ENCODE measurements at regions not wholly inside any gene's neighbourhood (a gene's known extent, or its start where the extent isn't known, plus 50 kb on each side); places are given as distances from the start of the nearest gene placed in this dataset.

- TF ChIP-seq E2F2 (CRISPR knock-in tag; IDR thresholded peaks at IDR 0.05; ENCODE audit: borderline replicate concordance), result no peak
- peak; percentile 21; the same call in 1 of the 2 replicates for TF ChIP-seq HMG20A (CRISPR knock-in tag; IDR thresholded peaks at IDR 0.05; ENCODE audit: borderline replicate concordance)
- TF ChIP-seq THYN1 (CRISPR knock-in tag; IDR thresholded peaks at IDR 0.05; ENCODE audit: borderline replicate concordance, low read depth), result no peak
- TF ChIP-seq NR2F2 (IDR thresholded peaks at IDR 0.05; ENCODE audit: borderline replicate concordance, low read depth), result no peak
- TF ChIP-seq CEBPG (CRISPR knock-in tag; IDR thresholded peaks at IDR 0.05), result peak; percentile 75
- no peak for TF ChIP-seq ZNF563 (CRISPR knock-in tag; IDR thresholded peaks at IDR 0.05)
- TF ChIP-seq SSRP1 (CRISPR knock-in tag; IDR thresholded peaks at IDR 0.05), result no peak
- TF ChIP-seq ZNF20 (CRISPR knock-in tag; IDR thresholded peaks at IDR 0.05), result no peak
- no peak for TF ChIP-seq ARNTL (CRISPR knock-in tag; IDR thresholded peaks at IDR 0.05)
- no peak for TF ChIP-seq SRSF9 (IDR thresholded peaks at IDR 0.05; ENCODE audit: borderline replicate concordance, insufficient read depth, low read depth, low read length, poor library complexity, severe bottlenecking)
- no peak for TF ChIP-seq ZNF547 (CRISPR knock-in tag; IDR thresholded peaks at IDR 0.05)
- no peak for TF ChIP-seq HDAC2 (CRISPR knock-in tag; IDR thresholded peaks at IDR 0.05)
- 0 out of 2 replicates have a peak, but pooled peaks have one; percentile 30 for TF ChIP-seq ZNF614 (CRISPR knock-in tag; IDR thresholded peaks at IDR 0.05; ENCODE audit: borderline replicate concordance)
- TF ChIP-seq SIN3A (IDR thresholded peaks at IDR 0.05; ENCODE audit: borderline replicate concordance, low read depth, low read length), result no peak
- TF ChIP-seq POLR2AphosphoS5 (IDR thresholded peaks at IDR 0.05; ENCODE audit: low read depth, low read length), result no peak
- TF ChIP-seq SOX5 (CRISPR knock-in tag; IDR thresholded peaks at IDR 0.05; ENCODE audit: borderline replicate concordance), result peak; percentile 65
- TF ChIP-seq RXRA (CRISPR knock-in tag; IDR thresholded peaks at IDR 0.05), result no peak
- TF ChIP-seq ZNF503 (CRISPR knock-in tag; IDR thresholded peaks at IDR 0.05), result no peak
- TF ChIP-seq ZNF556 (CRISPR knock-in tag; IDR thresholded peaks at IDR 0.05; ENCODE audit: borderline replicate concordance), result no peak
Measured at GRCh38 chr12:119245904-119246494, 67.3 kb downstream of the HSPB8 start (continued).
